Superior temporal gyrus (tissue), 1 donor: ENCODE measurements at regions not wholly inside any gene's neighbourhood (a gene's known extent, or its start where the extent isn't known, plus 50 kb on each side); places are given as distances from the start of the nearest gene placed in this dataset.
A peak's percentile ranks its signal among the peaks of the same experiment; 100 is the strongest.
"Not testable (repeated sequence)": the region's sequence is repeated elsewhere in the genome, so short reads cannot be mapped to it uniquely, and the experiment has no call there.

Experiments used
- DNase-seq: peaks from one replicate; pipeline ENCODE4 v3.0.0-alpha.2; 2016; ENCODE audit errors: extremely low spot score

DNA sequence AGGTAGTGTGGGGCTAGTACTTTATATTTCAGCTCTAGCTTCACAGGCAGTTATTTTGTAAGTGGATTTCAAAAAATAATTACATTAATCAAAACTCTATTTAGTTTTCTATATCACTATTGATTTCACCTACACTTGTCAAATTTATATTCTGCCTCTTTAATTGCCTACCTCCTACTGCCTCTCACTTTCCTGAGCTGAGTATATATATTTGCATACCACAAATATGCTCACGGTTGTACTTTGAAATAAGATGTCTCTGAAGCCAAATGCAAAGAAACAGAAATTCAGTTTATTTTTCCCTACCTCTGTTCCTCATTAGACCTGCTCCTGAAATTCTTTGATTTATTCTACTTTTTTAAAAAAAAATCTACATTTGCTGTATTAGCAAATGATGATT is 309.3 kb upstream of the TGFBR2 start:
- no peak for DNase-seq

DNA sequence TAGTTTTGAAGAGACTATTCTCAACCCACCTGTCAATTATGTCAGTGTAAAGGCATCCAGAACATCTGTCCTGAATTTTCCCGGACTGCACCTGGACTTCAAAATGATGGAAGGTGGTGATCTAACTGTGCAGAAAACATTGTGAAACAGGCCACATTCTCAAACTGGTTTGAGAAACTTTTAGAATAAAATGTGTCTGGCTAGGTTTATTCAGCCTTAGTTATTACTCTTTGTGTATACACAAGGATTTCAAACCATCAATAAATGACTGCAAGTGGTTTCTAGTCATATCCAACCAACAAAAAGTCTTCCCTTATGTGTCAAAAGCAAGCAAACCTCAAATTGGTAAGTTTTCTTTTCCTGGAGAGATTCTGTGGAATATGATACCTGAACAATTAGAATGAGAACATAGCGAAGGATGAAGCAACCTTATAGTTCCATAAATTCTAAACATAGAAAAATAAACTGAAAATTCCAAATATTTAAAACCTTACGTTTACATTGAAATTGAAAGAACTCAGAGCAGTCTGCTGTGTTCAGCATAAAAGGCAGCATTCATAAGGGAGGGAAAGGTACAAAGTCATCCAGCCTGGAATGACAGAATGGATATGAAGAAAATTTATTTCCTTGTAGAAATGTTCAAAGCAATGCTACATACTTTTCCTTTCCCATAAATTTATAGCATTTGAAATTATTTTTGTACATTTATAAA is 306.6 kb upstream of the TGFBR2 start:
- no peak for DNase-seq

- no peak for DNase-seq
These were observed 305.6 kb upstream of the TGFBR2 start for GRCh38 chr3:30300809-30301208.

- DNase-seq, result no peak
These were observed 304.4 kb upstream of the TGFBR2 start for GRCh38 chr3:30302027-30302426.

DNA sequence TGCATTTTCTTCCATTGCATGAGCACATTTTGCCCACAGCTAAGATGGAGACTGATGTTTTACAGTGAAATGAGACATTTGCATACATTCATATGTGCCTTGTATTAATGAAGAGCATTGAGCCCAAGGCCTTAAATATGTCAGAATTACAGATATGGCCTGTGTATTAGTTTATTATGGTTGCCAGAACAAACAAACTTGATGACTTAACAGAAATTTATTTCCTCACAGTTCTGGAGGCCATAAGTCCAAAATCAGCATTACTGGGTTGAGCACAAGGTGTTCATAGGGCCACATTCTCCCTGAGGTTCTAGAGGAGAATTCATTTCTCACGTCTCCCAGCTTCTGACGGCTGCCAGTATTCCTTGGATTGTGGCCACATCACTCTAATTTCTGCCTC is 302.6 kb upstream of the TGFBR2 start:
- no peak for DNase-seq

GRCh38 chr3:30305021-30305420 is 301.4 kb upstream of the TGFBR2 start:
- DNase-seq, result no peak

DNA sequence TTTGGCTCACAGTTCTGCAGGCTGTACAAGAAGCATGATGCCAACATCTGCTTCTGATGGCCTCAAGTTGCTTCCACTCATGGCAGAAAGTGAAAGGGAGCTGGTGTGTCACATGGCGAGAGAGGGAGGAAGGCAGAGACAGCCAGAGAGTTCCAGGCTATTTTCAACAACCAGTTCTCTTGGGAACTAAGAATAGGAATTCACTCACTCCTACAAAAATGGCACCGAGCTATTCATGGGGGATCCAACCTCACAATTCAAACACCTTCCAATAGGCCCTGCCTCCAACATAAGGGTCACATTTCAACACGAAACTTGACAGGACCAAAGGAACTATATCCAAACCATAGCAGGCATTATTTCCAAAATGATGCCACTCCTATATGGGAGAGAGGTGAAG is 299.5 kb upstream of the TGFBR2 start:
- DNase-seq, result no peak

- DNase-seq, result no peak
These were observed 298.9 kb upstream of the TGFBR2 start for GRCh38 chr3:30307372-30307950.

DNA sequence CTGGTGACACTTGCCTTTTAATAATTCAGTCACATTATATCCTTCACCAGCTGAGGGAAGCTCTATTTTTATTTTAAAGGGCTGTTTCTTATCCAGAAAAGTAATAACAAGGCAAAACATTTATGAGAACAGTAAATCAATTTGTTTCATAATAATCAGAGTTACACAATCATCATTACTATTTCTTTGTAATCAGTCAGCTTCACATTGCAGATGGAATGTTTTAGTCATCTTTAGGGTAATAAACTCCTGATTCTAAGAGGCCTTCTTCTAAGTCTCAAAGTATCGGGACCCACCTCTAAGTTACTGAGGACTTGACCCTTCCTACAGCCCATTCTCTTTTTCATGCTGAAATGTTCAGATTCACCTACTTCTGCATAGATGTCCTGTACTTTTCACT is 298.3 kb upstream of the TGFBR2 start:
- no peak for DNase-seq

DNA sequence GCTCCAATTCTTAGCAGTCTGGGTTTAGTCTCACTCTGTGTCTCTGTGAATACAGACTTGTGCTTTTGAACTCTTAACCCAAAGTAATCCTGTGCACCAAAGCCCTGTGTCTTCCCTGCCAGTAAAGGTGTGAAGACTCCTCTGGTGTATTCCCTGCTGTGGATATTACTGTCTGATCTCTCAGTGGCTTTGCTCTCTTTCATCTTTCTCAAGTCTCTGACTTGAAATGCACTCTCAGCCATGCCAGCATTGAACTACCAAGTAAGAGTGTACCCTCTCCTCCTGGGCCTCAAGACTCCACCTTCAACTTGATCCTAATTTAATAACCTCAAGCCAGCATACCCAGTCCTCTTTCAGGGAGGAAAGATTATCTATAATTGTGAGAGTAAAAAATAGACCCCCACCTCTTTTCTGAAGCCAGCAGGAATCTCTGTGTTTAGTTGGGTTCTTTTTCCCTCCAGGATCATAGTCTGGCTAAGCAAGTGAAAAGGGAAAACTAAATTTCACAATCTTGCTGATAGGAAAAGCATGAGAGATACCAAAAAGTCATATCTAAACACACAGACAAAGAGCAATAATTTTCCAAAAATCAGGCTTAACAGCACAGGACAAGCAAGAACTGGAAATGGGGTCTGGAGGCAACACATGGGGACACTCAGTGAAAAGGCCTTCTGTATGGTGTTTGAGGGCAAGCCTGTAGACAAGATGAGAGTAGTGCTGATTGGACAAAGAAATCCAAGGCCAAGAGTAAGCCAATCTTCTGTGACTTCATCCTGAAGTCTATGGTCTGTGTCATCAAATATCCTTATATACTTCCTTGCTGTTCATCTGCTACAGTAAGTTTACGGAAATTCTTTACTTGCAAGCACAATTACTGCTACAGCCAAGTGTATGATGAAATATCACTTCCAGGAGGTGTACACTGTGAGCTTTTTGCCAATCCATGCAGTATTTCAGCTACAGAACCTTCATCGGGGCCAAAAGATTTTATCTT is 296.1 kb upstream of the TGFBR2 start:
- DNase-seq, result no peak

GRCh38 chr3:30311781-30312180 is 294.6 kb upstream of the TGFBR2 start:
- peak; percentile 13 for DNase-seq

- no peak for DNase-seq
These were observed 292.6 kb upstream of the TGFBR2 start for GRCh38 chr3:30313840-30314239.

DNA sequence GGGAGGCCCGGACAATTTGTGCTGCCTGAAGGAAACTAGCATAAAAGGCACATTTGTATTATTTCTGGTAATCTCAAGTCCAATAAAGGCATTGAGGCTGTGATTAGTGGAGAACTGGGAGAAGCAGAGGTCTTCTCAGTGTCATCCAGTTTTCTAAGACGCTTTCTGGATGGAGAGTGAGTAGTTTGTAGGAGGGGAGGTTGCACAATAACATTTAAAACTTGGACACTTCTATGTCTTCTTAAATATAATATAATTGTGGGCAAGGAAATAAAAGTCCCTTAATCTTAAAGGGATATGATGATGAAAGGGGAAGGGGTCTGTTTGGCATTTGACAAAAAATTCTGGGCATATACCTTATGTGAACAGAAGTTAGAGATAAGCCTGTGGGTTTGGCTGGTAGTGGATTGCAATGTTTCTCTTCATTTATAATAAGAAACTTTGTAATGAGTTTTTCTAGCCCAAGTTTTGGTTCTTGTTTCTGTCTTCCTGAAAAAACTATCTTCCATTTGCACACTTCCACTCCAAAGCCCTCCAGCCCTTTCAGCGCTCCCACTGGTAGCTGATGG is 291.6 kb upstream of the TGFBR2 start:
- no peak for DNase-seq

- no peak for DNase-seq
These were observed 291.0 kb upstream of the TGFBR2 start for GRCh38 chr3:30315447-30315846.

DNA sequence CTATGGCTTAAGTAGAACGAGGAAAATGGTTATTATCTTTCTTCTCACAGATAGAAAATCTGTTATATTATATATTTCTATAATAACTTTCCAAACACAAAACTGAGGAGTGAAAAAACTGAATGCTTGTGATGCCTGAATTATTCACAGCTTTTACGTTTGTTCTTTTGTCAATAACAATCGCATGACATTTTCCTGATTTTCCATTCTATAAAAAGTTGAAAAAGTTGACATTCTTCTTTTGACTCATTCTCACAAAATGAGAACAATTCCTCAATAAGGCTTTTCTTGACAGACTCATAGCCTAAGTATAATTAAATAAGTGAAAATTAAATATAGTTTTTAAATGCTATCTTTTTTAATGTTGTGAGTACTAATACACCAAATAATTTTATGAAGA is 288.8 kb upstream of the TGFBR2 start:
- DNase-seq, result no peak

DNA sequence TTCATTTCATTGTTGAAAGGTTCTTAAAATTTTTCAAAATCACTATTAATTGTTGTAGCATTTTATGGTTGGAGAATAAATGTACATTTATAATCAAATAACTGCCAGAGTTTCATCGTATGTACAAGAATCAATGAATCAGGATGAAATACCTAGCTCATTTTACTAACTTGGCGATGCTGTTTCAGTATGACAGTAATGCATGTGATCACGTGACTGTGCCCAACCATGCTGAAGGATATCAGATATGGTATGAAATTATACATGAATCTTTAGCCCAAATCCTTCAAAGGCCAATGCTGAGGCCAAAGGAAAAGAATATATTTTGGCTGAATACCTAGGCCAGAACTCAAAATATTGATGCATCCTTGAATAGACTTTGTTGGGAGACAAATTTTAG is 288.3 kb upstream of the TGFBR2 start:
- DNase-seq, result no peak

GRCh38 chr3:30319713-30320112 is 286.7 kb upstream of the TGFBR2 start:
- no peak for DNase-seq

DNA sequence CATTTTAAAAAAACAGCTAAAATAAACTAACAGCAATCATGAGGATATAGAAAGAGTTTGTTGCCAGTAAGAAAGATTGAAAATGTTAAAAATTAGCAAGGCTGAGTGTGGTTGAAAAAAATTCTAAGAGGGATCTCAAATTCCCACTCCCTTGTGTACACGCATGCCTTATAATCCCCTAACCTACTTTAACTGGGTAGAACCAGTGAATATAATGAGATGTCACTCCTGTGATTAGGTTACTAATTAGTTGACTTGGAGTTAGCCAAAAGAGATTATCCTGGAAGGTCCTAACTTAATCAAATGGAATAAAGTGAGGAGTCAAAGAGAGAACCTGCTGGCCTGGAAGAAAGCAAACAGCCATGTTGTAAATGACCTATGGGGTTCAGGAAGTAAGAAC is 286.0 kb upstream of the TGFBR2 start:
- DNase-seq, result no peak

- DNase-seq, result no peak
These were observed 285.3 kb upstream of the TGFBR2 start for GRCh38 chr3:30321065-30321464.

DNA sequence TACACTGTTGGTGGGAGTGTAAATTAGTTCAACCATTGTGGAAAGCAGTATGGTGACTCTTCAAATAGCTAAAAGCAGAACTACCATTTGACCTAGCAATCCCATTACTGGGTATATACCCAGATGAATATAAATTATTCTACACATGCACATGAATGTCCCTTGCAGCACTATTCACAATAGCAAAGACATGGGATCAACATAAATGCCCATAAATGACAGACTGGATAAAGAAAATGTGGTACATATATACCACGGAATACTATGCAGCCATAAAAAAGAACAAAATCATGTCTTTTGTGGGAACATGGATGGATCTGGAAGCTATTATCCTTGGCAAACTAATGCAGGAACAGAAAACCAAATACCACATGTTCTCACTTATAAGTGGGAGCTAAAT is 282.8 kb upstream of the TGFBR2 start:
- not testable (repeated sequence) for DNase-seq

GRCh38 chr3:30324587-30324986 is 281.8 kb upstream of the TGFBR2 start:
- no peak for DNase-seq

GRCh38 chr3:30327976-30328375 is 278.4 kb upstream of the TGFBR2 start:
- DNase-seq, result not testable (repeated sequence)
